HCT116 (cell line): ENCODE measurements at regions not wholly inside any gene's neighbourhood (a gene's known extent, or its start where the extent isn't known, plus 50 kb on each side); places are given as distances from the start of the nearest gene placed in this dataset.

ENCODE experiments used
- CTCF ChIP-seq, 3 experiments: fragments of 200-600 bp in 1 of 3; sonication (generic) in 1 of 3; IDR thresholded peaks in 2 of 3; conservative IDR thresholded peaks in 1 of 3; 2 replicates each; pipeline ENCODE4 v1.5.1; 2012 to 2017; ENCODE audit warnings: low read depth in 2 of 3, low read length in 2 of 3, antibody characterized with exemption in 1 of 3, borderline replicate concordance in 1 of 3, control low read depth in 1 of 3, mild to moderate bottlenecking in 1 of 3, mixed read lengths in 1 of 3, mixed run types in 1 of 3, moderate library complexity in 1 of 3; ENCODE audit not compliant: insufficient read depth in 1 of 3
- ELF1 ChIP-seq: IDR thresholded peaks from 2 replicates; pipeline ENCODE4 v1.6.1; 2012; ENCODE audit warnings: low read depth, borderline replicate concordance
- EZH2 ChIP-seq: fragments of 200-600 bp; sonication (generic); IDR thresholded peaks from 2 replicates; pipeline ENCODE4 v1.6.1; 2017; ENCODE audit warnings: antibody characterized with exemption, mixed run types
- EZH2phosphoT487 ChIP-seq: fragments of 200-600 bp; IDR thresholded peaks from 2 replicates; pipeline ENCODE4 v1.6.1; 2018; ENCODE audit warnings: antibody characterized with exemption, borderline replicate concordance
- POLR2A ChIP-seq: IDR thresholded peaks from 2 replicates; pipeline ENCODE4 v1.7.0; 2011; ENCODE audit warnings: borderline replicate concordance; ENCODE audit not compliant: insufficient read depth, insufficient read length; ENCODE audit errors: extremely low read depth
- POLR2AphosphoS5 ChIP-seq: IDR thresholded peaks from 2 replicates; pipeline ENCODE4 v1.6.1; 2011; ENCODE audit warnings: mild to moderate bottlenecking, low read depth, low read length, moderate library complexity
- RAD21 ChIP-seq: IDR thresholded peaks from 2 replicates; pipeline ENCODE4 v1.6.1; 2012; ENCODE audit warnings: low read depth, mild to moderate bottlenecking
- REST ChIP-seq: IDR thresholded peaks from 2 replicates; pipeline ENCODE4 v1.6.1; 2012; ENCODE audit warnings: low read depth
- SP1 ChIP-seq: IDR thresholded peaks from 2 replicates; pipeline ENCODE4 v1.6.1; 2012; ENCODE audit warnings: low read depth

DNA sequence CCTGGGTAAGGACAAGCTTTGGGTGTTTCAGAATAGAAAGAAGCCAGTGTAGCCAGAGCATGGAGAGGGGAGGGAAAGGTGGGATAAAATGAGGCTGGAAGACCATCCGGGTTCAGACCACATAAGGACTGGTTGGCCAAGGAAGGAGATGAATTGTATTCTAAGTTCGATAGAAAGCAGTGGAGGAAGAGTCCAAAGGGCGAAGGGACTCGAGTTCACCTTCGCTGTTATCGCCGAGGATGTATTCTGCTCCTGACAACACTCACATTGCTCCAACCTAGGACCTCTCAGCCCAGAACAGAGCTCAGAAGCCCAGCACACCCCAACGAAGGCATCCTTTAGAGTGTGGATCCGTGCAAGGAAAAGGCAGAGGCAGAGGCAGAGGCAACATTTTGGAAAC is 133.1 kb upstream of the EPB41L4A start:
- no peak for TF ChIP-seq EZH2phosphoT487
- no peak for TF ChIP-seq CTCF (IDR thresholded peaks at IDR 0.05 in 2 of 3, conservative IDR thresholded peaks at IDR 0.05 in 1 of 3; ENCODE audit: borderline replicate concordance in 1 of 3, insufficient read depth in 1 of 3, low read depth in 2 of 3, low read length in 2 of 3)
- TF ChIP-seq ELF1 = no peak
- TF ChIP-seq SP1 = no peak
- no peak for TF ChIP-seq EZH2
- no peak for TF ChIP-seq REST
- no peak for TF ChIP-seq RAD21
- no peak for TF ChIP-seq POLR2A
- no peak for TF ChIP-seq POLR2AphosphoS5
